ENCODE measurements at regions not wholly inside any gene's neighbourhood (a gene's known extent, or its start where the extent isn't known, plus 50 kb on each side); places are given as distances from the start of the nearest gene placed in this dataset.

DNA sequence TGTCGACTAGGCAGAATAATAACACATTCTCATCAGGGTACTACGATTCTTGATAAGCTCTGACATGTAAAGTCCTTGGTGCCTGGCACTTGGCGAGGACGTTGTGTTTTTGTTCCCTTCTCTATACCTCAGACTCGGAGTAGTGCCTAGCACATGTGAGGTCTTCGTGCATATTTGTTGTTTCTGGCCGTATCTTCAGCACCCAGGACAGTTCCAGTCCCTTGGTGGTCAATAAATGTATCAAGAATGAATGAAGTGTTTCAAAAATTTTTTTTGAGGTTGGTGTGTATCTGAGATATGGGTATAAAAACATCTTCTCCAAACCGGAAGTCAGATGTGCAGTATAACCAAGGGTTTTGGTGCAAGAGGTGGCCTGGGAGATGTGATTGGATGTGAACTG lies 198.2 kb downstream of the AACS start:
- TF ChIP-seq, protein P1, sequence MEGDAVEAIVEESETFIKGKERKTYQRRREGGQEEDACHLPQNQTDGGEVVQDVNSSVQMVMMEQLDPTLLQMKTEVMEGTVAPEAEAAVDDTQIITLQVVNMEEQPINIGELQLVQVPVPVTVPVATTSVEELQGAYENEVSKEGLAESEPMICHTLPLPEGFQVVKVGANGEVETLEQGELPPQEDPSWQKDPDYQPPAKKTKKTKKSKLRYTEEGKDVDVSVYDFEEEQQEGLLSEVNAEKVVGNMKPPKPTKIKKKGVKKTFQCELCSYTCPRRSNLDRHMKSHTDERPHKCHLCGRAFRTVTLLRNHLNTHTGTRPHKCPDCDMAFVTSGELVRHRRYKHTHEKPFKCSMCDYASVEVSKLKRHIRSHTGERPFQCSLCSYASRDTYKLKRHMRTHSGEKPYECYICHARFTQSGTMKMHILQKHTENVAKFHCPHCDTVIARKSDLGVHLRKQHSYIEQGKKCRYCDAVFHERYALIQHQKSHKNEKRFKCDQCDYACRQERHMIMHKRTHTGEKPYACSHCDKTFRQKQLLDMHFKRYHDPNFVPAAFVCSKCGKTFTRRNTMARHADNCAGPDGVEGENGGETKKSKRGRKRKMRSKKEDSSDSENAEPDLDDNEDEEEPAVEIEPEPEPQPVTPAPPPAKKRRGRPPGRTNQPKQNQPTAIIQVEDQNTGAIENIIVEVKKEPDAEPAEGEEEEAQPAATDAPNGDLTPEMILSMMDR (IDR thresholded peaks at IDR 0.05; ENCODE audit: extremely low read depth in 1 of 2, insufficient read depth in 1 of 2, low read depth in 1 of 2, low read length in 2 of 2), result no peak
- TF ChIP-seq POLR2AphosphoS5 (IDR thresholded peaks at IDR 0.05; ENCODE audit: insufficient read depth, low read depth, low read length) (no peak), POLR2A (IDR thresholded peaks at IDR 0.05; ENCODE audit: low read depth, low read length) (no peak), EZH2 (IDR thresholded peaks at IDR 0.05; ENCODE audit: borderline replicate concordance, low read depth, low read length, severe bottlenecking) (no peak), MYC (IDR thresholded peaks at IDR 0.05; ENCODE audit: low read depth, low read length) (no peak)

Measured in endothelial cell of umbilical vein (primary cell).